HG03354 (cell line): ENCODE measurements at regions not wholly inside any gene's neighbourhood (a gene's known extent, or its start where the extent isn't known, plus 50 kb on each side); places are given as distances from the start of the nearest gene placed in this dataset.
"Not testable (repeated sequence)": the region's sequence is repeated elsewhere in the genome, so short reads cannot be mapped to it uniquely, and the experiment has no call there.

Source experiments
- ATAC-seq: cut with Tn5 transposase; IDR thresholded peaks from one replicate; pipeline ENCODE4 v1.9.1; 2021; ENCODE audit warnings: mild to moderate bottlenecking; ENCODE audit not compliant: unreplicated experiment, poor library complexity, severe bottlenecking

DNA sequence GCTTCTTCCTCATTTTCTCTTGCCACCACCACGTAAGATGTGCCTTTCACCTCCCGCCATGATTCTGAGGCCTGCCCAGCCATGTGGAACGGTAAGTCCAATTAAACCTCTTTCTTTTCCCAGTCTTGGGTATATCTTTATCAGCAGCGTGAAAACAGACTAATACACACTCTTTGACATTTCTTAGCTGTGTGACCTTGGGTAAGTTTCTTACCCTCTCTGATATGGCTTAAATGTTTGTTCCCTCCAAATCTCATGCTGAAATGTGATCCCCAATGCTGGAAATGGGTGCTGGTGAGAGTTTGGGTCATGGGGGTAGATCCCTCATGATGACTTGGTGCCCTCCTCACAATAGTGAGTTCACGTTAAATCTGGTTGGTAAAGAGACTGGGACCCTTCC lies 188.8 kb upstream of the IRX4 start:
- ATAC-seq, result no peak

DNA sequence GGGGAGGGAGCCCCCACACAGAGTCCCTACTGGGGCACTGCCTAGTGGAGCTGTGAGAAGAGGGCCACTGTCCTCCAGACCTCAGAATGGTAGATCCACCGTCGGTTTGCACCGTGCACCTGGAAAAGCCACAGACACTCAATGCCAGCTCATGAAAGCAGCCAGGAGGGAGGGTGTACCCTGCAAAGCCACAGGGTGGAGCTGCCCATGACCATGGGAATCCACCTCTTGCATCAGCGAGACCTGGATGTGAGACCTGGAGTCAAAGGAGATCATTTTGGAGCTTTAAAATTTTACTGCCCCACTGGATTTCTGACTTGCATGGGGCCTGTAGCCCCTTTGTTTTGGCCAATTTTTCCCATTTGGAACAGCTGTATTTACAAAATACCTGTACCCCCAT lies 188.1 kb upstream of the IRX4 start:
- not testable (repeated sequence) for ATAC-seq

DNA sequence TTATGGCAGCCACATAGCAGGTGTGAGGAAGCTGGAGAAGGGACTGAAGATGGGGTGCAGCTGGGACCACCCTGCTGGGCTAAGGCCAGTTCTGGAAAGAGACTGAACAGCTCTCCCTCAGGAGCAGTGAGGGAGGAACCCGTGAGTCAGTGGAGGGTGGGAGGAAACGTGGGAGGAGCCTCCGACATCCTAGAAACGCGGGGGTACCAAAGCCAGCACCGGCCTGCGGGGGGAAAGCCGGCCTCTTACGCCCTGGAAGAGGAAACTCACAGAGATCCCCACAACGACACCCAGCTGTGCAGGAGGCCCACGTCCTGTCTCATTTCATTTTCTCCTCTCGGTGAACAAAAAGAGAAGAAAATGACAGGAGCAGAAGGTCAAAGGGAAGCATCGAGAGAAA lies 185.8 kb upstream of the IRX4 start:
- no peak for ATAC-seq

DNA sequence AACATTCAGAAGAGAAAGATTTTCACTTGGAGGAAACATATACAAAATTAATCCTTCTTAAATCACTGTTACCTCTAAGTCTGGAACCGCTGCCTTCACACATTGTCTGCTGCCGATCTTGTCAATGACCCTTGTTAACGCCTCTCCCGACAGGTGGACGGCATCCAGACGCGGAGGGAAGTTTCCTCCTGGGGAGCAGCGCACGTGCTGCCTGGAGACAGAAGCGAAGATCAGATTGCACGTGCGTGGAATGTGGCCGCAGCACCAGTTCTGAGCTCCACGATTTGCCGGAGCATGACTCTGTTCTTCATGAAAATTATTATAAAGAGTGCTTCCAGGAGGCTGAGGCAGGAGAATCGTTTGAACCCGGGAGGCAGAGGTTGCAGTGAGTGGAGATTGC lies 183.6 kb upstream of the IRX4 start:
- ATAC-seq, result no peak

DNA sequence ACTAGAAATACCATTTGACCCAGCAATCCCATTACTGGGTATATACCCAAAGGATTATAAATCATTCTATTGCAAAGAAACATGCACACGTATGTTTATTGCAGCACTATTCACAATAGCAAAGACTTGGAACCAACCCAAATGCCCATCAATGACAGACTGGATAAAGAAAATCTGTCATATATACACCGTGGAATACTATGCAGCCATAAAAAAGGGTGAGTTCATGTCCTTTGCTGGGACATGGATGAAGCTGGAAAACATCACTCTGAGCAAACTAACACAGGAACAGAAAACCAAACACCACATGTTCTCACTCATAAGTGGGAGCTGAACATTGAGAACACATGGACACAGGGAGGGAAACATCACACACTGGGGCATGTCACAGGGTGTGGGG lies 180.7 kb upstream of the IRX4 start:
- ATAC-seq, result not testable (repeated sequence)

DNA sequence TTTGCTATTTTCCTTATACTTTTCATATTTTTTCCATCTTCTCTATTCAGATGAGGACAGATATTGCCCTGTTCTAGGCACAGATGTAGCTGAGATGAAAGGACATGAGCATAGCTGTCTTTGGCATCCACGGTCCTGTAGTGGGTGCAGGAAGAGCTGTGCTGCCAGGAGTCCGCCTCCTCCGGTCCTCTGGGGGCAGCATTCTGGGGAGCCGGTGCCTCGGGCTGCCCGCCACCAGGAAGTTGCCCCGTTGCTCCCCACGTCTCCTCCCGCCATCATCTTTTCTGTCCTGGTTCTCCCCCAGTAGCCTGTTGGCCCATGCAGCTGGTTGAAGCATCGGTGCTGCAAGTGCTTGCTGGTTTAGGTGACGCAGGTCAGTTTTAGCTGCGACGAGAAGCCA lies 170.0 kb upstream of the IRX4 start:
- no peak for ATAC-seq

DNA sequence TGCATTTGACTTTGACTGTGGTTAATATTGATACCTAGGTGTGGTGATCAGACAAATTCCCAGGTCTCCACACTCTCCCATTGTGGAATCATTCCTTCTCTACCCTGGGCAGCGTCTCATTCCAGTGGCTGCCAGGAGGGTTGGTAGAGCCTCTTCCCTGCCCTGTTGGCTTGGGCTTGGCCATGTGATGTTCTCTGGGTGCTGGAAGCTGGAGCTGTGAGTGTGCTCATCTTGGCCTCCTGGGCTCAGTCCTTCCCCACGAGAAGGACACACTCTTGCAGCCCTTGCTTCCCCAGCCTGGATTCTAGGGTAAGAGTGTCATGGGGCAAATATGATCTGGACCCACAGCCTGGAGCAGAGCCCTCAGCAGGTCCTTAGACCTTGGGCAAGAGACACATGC lies 167.2 kb upstream of the IRX4 start:
- no peak for ATAC-seq

DNA sequence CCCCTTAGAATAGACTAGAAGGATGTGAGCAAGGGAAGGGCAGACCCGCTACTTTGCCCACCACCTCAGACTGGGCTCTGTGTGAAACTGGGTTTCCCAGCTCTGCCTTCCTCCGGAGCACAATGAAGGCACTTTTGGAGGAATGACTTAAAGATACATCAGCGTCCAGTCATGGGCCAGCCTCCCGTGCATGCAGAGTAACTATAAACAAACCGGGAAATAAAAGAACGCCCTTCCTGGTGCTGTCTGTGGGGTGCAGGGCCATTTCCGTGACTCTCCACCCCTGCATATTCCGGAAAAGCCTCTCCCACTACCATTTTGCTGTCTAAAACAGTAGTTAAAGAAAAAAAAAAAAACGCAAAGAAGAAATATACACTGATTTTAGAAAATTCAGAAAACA lies 165.9 kb upstream of the IRX4 start:
- no peak for ATAC-seq

DNA sequence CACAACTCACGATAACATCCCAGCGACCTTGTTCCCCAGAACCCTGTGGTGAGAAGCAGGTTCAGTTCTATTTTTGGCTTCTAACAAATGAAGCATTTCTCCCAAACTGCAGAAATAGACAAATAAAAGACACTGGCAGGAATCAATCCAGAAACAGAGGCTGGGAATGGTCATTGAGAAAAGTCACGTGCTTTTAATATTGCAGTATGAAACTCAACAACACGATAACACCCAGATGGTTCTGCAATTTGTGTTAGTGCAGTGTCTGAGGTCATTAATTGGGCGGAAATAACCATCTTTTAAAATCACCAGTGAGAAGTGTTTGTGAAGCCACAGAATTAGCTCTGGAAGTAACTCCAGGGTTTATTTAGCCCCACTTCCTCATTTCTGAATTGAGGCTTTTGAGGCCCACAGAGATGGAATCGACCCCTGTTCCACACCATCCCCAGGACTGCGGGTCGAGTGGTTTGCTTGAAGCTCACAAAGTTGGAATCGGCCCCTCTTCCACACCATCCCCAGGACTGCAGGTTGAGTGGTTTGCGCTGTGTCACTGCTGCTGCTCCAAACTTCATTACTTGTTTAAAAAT lies 164.7 kb upstream of the IRX4 start:
- no peak for ATAC-seq

DNA sequence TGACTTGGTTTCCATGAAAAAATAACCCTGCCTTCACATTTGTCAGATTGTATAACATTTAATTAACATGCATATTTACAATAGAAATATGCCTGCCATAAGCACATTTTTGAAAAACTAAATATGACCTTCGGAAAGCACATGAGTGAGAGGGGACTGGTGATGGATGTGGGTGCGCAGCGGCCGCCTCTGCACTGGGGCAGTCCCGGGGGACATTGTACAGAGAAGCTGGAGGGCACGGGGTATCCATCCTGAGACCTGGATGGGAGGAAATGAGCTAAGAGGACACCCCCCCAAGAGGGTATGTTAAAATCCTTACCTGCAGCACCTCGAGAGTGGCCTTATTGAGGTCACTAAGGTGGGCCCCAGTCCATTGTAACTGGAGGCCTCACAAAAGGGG lies 161.3 kb upstream of the IRX4 start:
- ATAC-seq, result no peak

DNA sequence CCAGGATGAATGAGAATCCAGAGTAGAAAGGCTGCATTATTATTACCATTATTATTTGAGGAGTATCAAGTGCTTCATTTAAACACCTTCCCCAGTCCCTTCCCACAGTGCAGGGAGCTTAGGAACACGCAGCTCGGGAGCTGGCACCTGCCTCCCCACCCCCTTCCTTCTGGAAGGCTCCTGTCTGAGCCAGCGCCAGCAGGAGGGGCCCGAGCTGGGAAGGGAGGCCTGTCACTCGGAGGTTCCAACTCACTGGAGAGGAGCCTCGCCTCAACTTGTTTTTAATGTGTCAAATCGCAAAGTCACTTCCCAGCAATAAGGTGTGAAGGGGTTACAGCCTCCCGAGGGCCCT lies 156.4 kb upstream of the IRX4 start:
- ATAC-seq, result no peak

DNA sequence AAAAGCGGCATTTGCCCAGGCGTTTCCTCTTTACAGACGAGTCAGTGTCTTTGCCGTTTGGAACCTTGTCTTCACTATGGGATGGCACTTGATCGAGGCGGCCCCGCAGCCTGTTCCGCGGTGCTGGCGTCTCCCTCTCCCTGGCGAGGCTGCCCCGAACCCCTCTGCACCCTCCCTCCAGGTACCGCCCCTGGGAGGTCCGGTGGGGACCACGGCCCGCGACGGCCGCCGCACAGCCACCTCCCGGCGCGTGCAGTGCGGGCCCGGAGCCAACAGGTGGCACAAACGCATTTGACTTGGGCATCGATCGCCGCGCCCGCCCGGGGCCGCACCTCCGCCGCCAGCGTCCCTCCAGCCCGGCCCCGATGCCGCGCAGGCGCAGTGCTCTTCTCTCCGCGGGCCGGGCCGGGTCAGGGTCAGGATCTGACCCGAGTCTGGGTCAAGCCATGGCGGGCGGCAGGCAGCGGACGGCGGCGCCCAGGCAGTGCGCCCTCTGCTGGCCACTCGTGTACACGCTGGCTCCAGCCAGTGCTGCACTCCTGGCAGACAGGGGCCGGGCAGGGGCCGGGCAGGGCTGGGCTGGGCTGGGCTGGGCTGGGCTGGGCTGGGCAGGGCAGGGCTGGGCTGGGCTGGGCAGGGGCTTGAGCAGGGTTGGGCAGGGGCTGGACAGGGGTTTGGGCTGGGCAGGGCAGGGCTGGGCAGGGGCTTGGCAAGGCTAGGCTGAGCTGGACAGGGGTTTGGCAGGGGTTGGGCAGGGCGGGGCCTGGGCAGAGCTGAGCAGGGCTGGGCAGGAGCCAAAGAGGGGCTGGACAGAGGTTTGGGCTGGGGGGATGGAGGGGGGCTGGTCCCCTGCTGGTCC lies 155.8 kb upstream of the IRX4 start:
- peak; percentile 95 for ATAC-seq

DNA sequence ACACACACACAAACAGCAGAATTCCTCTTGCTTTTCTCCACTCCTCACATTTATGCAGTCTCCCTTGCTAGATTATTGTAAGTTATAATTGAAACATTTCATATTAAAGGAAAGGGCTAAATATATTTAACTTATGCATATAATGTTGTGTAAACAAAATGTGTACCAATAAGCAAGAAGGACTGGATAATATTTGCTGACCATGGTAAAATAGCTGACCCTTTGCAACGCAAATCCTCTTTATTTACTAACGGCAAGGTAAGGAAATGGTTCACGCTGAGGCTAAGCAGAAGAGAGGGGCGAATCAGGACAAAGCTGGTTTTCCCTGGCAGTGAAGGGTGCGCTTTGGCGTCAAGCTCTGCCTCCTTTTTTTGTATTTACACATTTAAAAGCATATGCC lies 154.2 kb upstream of the IRX4 start:
- ATAC-seq, result no peak

DNA sequence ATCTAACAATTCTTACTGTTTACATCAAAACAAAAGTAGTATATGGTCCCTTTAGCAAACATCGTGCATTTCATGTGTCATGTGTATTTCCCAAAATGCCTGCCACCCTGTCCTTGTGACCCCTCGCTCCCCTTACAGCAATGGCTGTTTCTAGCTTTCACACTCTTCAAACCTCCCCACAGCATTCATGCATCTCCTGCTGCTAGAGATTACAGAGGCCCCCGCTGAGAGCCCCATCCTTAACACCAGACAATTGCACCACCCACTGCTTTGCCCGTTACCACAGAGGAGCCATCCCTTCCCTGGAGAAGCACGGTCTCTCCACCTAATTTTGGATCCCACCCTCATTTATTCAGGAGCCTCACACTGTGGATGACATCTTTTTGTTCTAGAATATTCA lies 149.7 kb upstream of the IRX4 start:
- ATAC-seq, result no peak

DNA sequence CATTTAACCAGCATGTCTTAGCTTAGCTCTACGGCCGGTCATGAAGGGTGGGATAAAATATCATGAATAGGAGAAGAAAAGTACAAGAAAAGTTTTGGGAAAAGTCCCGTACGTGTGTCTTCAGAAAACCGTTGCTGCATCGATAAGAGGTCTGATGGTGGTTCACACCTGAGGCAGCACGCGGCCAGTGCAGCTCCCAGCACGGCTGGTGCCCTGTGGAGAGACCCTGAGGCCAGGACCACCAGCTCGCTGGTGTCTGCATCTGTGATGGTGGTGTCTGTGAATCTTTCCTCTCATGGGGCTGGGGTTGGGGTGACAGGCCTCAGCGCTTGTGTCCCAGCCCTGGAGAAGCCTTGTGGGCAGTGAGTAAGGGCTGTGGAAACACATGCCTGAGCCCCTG lies 148.9 kb upstream of the IRX4 start:
- ATAC-seq, result no peak

DNA sequence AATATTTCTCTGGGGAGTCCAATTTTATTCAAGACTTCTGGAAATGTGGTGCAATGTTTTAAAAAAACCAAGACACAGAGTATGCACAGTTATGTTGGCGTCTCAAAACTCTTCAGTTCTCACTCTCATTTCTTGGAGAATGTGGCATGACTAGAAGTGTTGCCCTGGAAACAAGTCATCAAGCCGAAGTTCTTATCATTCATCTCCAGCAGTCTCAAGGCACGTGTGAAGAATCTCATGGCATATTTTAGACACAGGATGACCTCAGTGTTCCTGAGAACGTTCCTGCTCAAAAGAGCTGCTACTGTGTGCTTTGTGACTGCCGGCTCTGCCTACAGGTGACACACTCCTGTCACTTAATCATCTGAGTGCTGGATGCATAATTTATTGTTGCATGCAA lies 147.4 kb upstream of the IRX4 start:
- no peak for ATAC-seq

DNA sequence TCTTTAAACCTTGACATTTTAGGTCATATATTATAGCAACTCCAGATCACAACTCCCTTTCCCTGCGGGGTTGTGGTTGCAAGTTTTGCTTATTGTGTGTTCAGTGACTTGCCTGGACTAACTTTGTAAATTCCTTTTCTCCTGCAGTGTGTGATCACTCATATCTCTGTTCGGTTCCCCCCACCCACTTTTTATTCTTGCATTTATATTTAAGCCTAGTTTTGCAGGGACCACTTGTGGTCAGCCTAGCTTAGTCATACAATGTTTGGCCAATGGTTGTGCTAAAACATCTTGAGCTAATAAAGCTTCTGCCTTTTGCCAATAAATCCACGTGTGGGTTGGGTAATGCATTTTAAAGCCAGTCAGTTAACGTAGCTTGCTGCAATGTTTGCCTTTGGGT lies 146.5 kb upstream of the IRX4 start:
- no peak for ATAC-seq

DNA sequence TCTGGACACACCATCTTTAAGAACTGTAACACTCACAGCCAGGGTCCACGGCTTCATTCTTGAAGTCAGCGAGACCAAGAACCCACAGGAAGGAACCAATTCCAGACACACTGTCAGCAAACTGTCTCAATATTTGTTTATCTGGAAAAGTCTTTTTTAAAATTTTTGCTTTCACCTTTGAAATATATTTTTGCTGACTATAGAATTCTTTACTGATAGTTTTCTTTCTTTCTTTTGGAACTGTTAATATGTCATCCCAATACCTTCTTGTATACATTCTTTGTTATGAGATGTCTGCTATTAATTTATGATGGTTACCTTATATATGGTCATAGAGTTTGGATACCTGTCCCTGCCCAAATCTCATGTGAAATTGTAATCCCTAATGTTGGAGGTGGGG lies 145.1 kb upstream of the IRX4 start:
- no peak for ATAC-seq

DNA sequence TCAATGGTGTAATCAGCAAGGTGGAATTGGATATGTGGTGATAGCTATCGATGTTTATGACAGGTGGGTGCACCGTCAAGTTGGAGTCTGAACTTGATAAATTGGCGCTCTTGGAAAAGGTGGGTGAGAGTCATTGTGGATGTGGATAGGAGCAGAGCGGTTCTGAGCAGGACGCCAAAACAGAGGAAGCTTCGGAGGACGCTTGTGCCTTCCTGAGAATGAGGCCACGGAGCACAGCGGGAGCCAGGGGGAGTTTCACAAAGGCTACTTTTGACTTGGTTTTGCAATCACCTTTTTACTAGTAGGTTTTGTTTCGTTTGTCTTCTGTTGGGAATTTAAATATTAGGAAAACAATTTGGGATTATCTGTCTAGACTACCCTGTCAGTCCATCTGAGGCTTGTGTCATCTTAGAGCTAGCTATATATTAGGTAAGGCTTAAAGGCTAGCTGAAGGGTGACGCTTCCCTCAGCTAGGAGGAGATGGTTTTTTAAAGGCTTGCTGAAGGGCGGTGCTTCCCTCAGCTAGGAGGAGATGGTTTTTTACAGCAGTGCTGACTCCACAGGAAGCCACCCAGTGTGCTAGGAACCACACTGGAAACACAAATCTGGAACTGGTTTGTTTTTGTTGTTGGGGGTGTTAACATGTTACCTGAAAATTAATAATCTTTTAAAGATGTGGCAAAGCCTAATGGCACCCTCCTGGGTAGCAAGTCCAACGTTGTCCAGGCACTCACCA lies 142.4 kb upstream of the IRX4 start:
- no peak for ATAC-seq

DNA sequence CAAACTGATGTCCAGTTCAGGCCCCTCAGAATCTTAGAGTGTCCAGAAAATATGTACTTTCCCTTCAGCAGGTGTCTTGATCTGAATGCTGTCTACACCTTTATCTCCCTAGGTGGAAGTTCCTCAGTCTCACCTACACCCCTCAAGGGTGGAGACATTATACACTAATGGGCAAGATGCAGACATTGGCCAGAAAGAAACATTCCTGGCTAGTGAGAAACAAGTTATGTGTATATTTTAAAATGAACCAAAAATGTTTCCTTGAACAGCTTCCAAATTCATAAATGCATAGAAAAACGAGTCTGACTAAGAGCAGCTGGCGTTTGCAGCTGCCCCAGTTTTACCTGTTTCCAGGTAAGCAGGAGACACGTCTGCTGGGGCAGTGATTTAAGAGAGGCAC lies 140.5 kb upstream of the IRX4 start:
- no peak for ATAC-seq

DNA sequence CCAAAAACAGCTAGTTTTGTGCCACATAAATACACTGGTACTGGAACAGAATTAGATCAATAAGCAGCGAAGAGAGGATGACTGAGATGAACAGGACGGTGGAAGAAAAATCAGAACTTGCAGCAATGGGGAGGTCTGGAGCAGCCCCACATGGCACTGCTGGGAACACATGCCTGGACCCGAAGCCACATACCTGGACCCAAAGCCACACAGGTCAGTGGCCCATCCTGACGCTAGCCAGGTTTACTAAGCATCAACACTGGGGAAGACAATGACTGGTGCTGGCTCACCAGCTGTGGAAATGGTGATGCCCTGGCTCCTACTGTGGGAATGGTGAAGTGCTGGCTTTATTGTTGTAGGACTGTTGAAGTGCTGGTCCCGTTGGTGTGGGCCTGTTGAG lies 139.7 kb upstream of the IRX4 start:
- no peak for ATAC-seq
